ENCODE measurements at regions not wholly inside any gene's neighbourhood (a gene's known extent, or its start where the extent isn't known, plus 50 kb on each side); places are given as distances from the start of the nearest gene placed in this dataset.
"Not testable (repeated sequence)": the region's sequence is repeated elsewhere in the genome, so short reads cannot be mapped to it uniquely, and the experiment has no call there.

- Histone ChIP-seq H3K27ac (no peak overlapping the region), H3K36me3 (no peaks in the 10 kb centered on the region), H3K4me3 (ENCODE audit: low read depth in 1 of 2, low read length in 1 of 2) (no peak overlapping the region), H3K4me1 (ENCODE audit: control insufficient read depth in 1 of 2, insufficient read depth in 1 of 2, low read depth in 1 of 2, low read length in 1 of 2) (no peaks in the 10 kb centered on the region), H3K9me3 (no peaks in the 10 kb centered on the region), H3K27me3 (no peaks in the 10 kb centered on the region)
- no peak for TF ChIP-seq CTCF (IDR thresholded peaks at IDR 0.05)
Measured at GRCh38 chr6:50899306-50899870, 80.7 kb downstream of the TFAP2B start.

GRCh38 chr6:50902260-50902659 lies 83.6 kb downstream of the TFAP2B start:
- Histone ChIP-seq H3K9me3 (no peaks in the 10 kb centered on the region), H3K36me3 (no peaks in the 10 kb centered on the region), H3K27me3 (no peaks in the 10 kb centered on the region), H3K27ac (no peak overlapping the region), H3K4me1 (ENCODE audit: control insufficient read depth in 1 of 2, insufficient read depth in 1 of 2, low read depth in 1 of 2, low read length in 1 of 2) (no peaks in the 10 kb centered on the region), H3K4me3 (ENCODE audit: low read depth in 1 of 2, low read length in 1 of 2) (no peak overlapping the region)
- no peak for TF ChIP-seq CTCF (IDR thresholded peaks at IDR 0.05)

- H3K4me1 ChIP-seq (ENCODE audit: control insufficient read depth in 1 of 2, insufficient read depth in 1 of 2, low read depth in 1 of 2, low read length in 1 of 2), result no peaks in the 10 kb centered on the region
- no peak overlapping the region for H3K4me3 ChIP-seq (ENCODE audit: low read depth in 1 of 2, low read length in 1 of 2)
- H3K9me3 ChIP-seq, result no peaks in the 10 kb centered on the region
- TF ChIP-seq CTCF (IDR thresholded peaks at IDR 0.05), result no peak
- no peaks in the 10 kb centered on the region for H3K36me3 ChIP-seq
- no peak overlapping the region for H3K27ac ChIP-seq
- H3K27me3 ChIP-seq, result no peaks in the 10 kb centered on the region
Measured at GRCh38 chr6:50905297-50905696, 86.6 kb downstream of the TFAP2B start.

GRCh38 chr6:50907565-50907964 lies 88.9 kb downstream of the TFAP2B start:
- Histone ChIP-seq H3K36me3 (no peaks in the 10 kb centered on the region), H3K4me3 (ENCODE audit: low read depth in 1 of 2, low read length in 1 of 2) (no peak overlapping the region), H3K27ac (no peak overlapping the region), H3K27me3 (no peaks in the 10 kb centered on the region), H3K9me3 (no peaks in the 10 kb centered on the region), H3K4me1 (ENCODE audit: control insufficient read depth in 1 of 2, insufficient read depth in 1 of 2, low read depth in 1 of 2, low read length in 1 of 2) (no peaks in the 10 kb centered on the region)
- no peak for TF ChIP-seq CTCF (IDR thresholded peaks at IDR 0.05)

- H3K9me3 ChIP-seq, result no peaks in the 10 kb centered on the region
- H3K27ac ChIP-seq, result no peak overlapping the region
- no peak overlapping the region for H3K4me3 ChIP-seq (ENCODE audit: low read depth in 1 of 2, low read length in 1 of 2)
- no peak for TF ChIP-seq CTCF (IDR thresholded peaks at IDR 0.05)
- no peaks in the 10 kb centered on the region for H3K36me3 ChIP-seq
- no peaks in the 10 kb centered on the region for H3K27me3 ChIP-seq
- no peaks in the 10 kb centered on the region for H3K4me1 ChIP-seq (ENCODE audit: control insufficient read depth in 1 of 2, insufficient read depth in 1 of 2, low read depth in 1 of 2, low read length in 1 of 2)
Measured at GRCh38 chr6:50913105-50913770, 94.6 kb downstream of the TFAP2B start.

GRCh38 chr6:50921378-50921777 lies 102.7 kb downstream of the TFAP2B start:
- not testable (repeated sequence) for H3K4me3 ChIP-seq (ENCODE audit: low read depth in 1 of 2, low read length in 1 of 2); H3K27me3 ChIP-seq; H3K36me3 ChIP-seq; H3K27ac ChIP-seq; H3K9me3 ChIP-seq
- peaks cover 14 to 24% of the 10 kb centered on the region in 2 experiments for H3K4me1 ChIP-seq (ENCODE audit: control insufficient read depth in 1 of 2, insufficient read depth in 1 of 2, low read depth in 1 of 2, low read length in 1 of 2)

All from neutrophil (primary cell).